PC-3 (cell line): ENCODE measurements at regions not wholly inside any gene's neighbourhood (a gene's known extent, or its start where the extent isn't known, plus 50 kb on each side); places are given as distances from the start of the nearest gene placed in this dataset.

Source experiments
- ATAC-seq: fragments of 200-7000 bp; cut with Tn5 transposase; 2 replicates; pipeline ENCODE4 v1.9.1; 2020; ENCODE audit warnings: mild to moderate bottlenecking, moderate library complexity
- BruUV-seq: library from RNA; stranded (reverse); fragments of 400-500 nt; replicated peaks from 2 replicates; lab custom pipeline; 2021; lab: Mats Ljungman, UMichigan
- CTCF ChIA-PET: fragments of 300-600 bp; sonication (Branson Sonifier 250); formaldehyde crosslinking; loops from one replicate; lab custom pipeline; 2022; ENCODE audit warnings: antibody characterized with exemption; lab: Charles Lee
- POLR2A ChIA-PET: fragments of 300-600 bp; sonication (Branson Sonifier 250); formaldehyde crosslinking; loops from one replicate; lab custom pipeline; 2022; ENCODE audit warnings: antibody characterized with exemption; ENCODE audit not compliant: unreplicated experiment; lab: Charles Lee
- DNase-seq: peaks from one replicate; pipeline ENCODE4 v3.0.0-alpha.2; 2015
- H2AFZ ChIP-seq: fragments of 300-600 bp; sonication (generic); 2 replicates; pipeline ENCODE4 v1.6.0; 2016; ENCODE audit warnings: antibody characterized with exemption, low read length
- H3F3A ChIP-seq: fragments of 300-600 bp; sonication (generic); one replicate; pipeline ENCODE4 v1.6.0; 2017; ENCODE audit warnings: antibody characterized with exemption, low read length, control low read depth, mild to moderate bottlenecking; ENCODE audit not compliant: unreplicated experiment
- H3K27ac ChIP-seq: fragments of 300-600 bp; sonication (generic); 2 replicates; pipeline ENCODE4 v1.5.1; 2016; ENCODE audit warnings: mild to moderate bottlenecking, low read length
- H3K27me3 ChIP-seq: fragments of 300-600 bp; sonication (generic); 2 replicates; pipeline ENCODE4 v1.6.1; 2016; ENCODE audit warnings: low read length, mixed read lengths
- H3K36me3 ChIP-seq: fragments of 300-600 bp; sonication (generic); 2 replicates; pipeline ENCODE4 v1.6.1; 2016; ENCODE audit warnings: low read depth, mixed run types, low read length, mixed read lengths
- H3K4me1 ChIP-seq: fragments of 300-600 bp; sonication (generic); 2 replicates; pipeline ENCODE4 v1.5.1; 2016; ENCODE audit warnings: low read length; ENCODE audit not compliant: insufficient read depth
- H3K4me2 ChIP-seq: fragments of 300-600 bp; sonication (generic); 2 replicates; pipeline ENCODE4 v1.6.0; 2016; ENCODE audit warnings: low read length
- H3K4me3 ChIP-seq: fragments of 300-600 bp; sonication (generic); 2 replicates; pipeline ENCODE4 v1.5.1; 2016; ENCODE audit warnings: mild to moderate bottlenecking, low read length, mixed read lengths
- H3K79me2 ChIP-seq: fragments of 300-600 bp; sonication (generic); 2 replicates; pipeline ENCODE4 v1.6.1; 2017; ENCODE audit warnings: low read length, mixed read lengths
- H3K9ac ChIP-seq: fragments of 300-600 bp; sonication (generic); 2 replicates; pipeline ENCODE4 v1.6.0; 2016; ENCODE audit warnings: mild to moderate bottlenecking, low read length
- H3K9me2 ChIP-seq: fragments of 300-600 bp; sonication (generic); replicated peaks from 2 replicates; pipeline ENCODE4 v1.6.1; 2016; ENCODE audit warnings: mixed run types, low read length, mixed read lengths
- H3K9me3 ChIP-seq: fragments of 300-600 bp; sonication (generic); 2 replicates; pipeline ENCODE4 v1.6.1; 2016; ENCODE audit warnings: low read length, mixed read lengths
- H4K20me1 ChIP-seq: fragments of 300-600 bp; sonication (generic); 2 replicates; pipeline ENCODE4 v1.6.1; 2016; ENCODE audit warnings: low read length, mixed read lengths
- CTCF ChIP-seq: fragments of 300-600 bp; sonication (generic); conservative IDR thresholded peaks from 2 replicates; pipeline ENCODE4 v1.5.1; 2017; ENCODE audit warnings: antibody characterized with exemption, low read depth, mild to moderate bottlenecking, low read length
- EZH2 ChIP-seq: fragments of 300-600 bp; sonication (generic); IDR thresholded peaks from one replicate; pipeline ENCODE4 v1.6.1; 2017; ENCODE audit warnings: antibody characterized with exemption, mild to moderate bottlenecking, low read length; ENCODE audit not compliant: unreplicated experiment
- EZH2phosphoT487 ChIP-seq: fragments of 300-600 bp; sonication (generic); IDR thresholded peaks from 2 replicates; pipeline ENCODE4 v1.6.1; 2018; ENCODE audit warnings: mild to moderate bottlenecking, antibody characterized with exemption, low read length, borderline replicate concordance
- intact Hi-C: fragments of 100-400 bp; cut with micrococcal nuclease; formaldehyde crosslinking; loops from 2 replicates; pipeline ENCODE4 v1.9.0; 2023

DNA sequence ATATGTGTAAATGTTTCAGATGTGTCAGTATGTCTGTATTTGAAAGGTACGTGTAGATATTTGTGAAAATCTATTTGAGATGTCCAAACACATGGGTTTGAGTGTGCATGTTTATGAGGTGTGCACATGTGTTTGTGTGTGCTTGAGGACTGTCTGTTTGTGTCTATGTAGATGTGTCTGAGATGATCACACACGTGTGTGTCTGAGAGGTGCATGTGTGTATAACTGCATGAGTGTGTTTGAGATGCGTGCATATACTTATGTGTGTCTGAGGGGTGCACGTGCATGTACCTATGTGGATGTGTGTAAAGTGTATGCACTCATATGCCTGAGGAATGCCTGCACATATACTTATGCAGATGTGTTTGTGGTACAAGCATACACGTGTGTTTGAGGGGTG is 584.4 kb downstream of the BUD13 start:
- Histone ChIP-seq H3K79me2 (no peaks in the 10 kb centered on the region), H3K36me3 (no peaks in the 10 kb centered on the region), H3K9me3 (no peaks in the 10 kb centered on the region), H3K27me3 (no peaks in the 10 kb centered on the region), H3K9ac (no peak overlapping the region), H3F3A (no peaks in the 10 kb centered on the region), H3K4me1 (no peaks in the 10 kb centered on the region), H2AFZ (no peak overlapping the region), H3K9me2 (no peaks in the 10 kb centered on the region), H3K4me2 (no peak overlapping the region), H4K20me1 (no peaks in the 10 kb centered on the region), H3K27ac (no peak overlapping the region), H3K4me3 (no peak overlapping the region)
- intact Hi-C loops, result no loop called here
- DNase-seq (no peak), ATAC-seq (no peak)
- ChIA-PET CTCF (no interaction called here), POLR2A (no interaction called here)
- TF ChIP-seq EZH2 (no peak), EZH2phosphoT487 (no peak), CTCF (no peak)
- BruUV-seq, result no TSS peak

DNA sequence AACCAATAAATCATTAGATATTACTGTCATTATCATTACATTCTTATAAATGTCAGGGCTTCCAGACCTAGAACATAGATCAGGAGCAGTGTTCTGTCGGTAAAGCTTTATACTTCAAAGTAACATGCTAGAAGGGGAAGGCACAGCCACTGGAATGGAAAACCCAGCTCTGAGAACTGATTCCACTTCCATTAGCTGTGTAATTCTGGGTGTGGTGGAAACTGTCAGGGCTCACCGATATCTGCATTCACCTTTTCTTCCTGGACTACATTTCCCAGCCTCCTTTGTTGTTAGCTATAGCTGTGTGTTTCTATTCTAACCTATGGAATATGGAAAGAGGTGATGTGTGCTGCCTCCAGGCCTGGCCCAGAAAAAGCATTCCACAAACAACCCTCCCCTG is 585.8 kb downstream of the BUD13 start:
- no peak overlapping the region for H3K9ac ChIP-seq
- H3K9me3 ChIP-seq, result no peaks in the 10 kb centered on the region
- no peaks in the 10 kb centered on the region for H3K27me3 ChIP-seq
- DNase-seq (no peak), ATAC-seq (no peak)
- BruUV-seq, result no TSS peak
- ChIA-PET POLR2A (no interaction called here), CTCF (no interaction called here)
- no peaks in the 10 kb centered on the region for H4K20me1 ChIP-seq
- intact Hi-C loops, result no loop called here
- no peak overlapping the region for H2AFZ ChIP-seq
- no peak overlapping the region for H3K4me2 ChIP-seq
- H3K4me1 ChIP-seq, result no peaks in the 10 kb centered on the region
- H3K4me3 ChIP-seq, result no peak overlapping the region
- H3K79me2 ChIP-seq, result no peaks in the 10 kb centered on the region
- H3K27ac ChIP-seq, result no peak overlapping the region
- TF ChIP-seq EZH2 (no peak), CTCF (no peak)
- no peaks in the 10 kb centered on the region for H3K9me2 ChIP-seq
- no peaks in the 10 kb centered on the region for H3K36me3 ChIP-seq
- H3F3A ChIP-seq, result no peaks in the 10 kb centered on the region

DNA sequence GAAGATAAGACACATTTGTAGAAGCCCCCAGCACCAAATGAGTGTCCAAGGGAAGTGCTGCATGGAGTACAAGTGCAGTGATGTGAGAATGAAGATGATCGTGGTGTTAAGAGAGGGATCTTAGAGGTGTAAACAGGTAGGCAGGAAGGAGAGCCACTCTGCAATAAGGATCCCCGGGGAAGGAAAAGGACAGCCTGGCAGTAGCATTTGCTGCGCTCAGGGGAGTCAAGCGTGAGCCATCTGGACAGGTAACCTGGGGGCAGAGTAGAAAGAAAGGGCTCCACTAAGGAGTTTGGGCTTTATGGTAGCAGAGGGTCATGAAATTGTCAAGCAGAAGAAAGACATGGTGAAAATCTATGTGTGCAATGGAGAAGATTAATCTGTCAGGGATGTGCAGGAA is 587.2 kb downstream of the BUD13 start:
- ChIA-PET CTCF (no interaction called here), POLR2A (no interaction called here)
- Histone ChIP-seq H3K9me2 (no peaks in the 10 kb centered on the region), H3K79me2 (no peaks in the 10 kb centered on the region), H3K4me1 (no peaks in the 10 kb centered on the region), H2AFZ (no peak overlapping the region), H3K27ac (no peak overlapping the region), H3K4me3 (no peak overlapping the region), H3K36me3 (no peaks in the 10 kb centered on the region), H3K9me3 (no peaks in the 10 kb centered on the region), H3K27me3 (no peaks in the 10 kb centered on the region), H3K4me2 (no peak overlapping the region), H4K20me1 (no peaks in the 10 kb centered on the region), H3F3A (no peaks in the 10 kb centered on the region), H3K9ac (no peak overlapping the region)
- TF ChIP-seq EZH2 (no peak), EZH2phosphoT487 (no peak), CTCF (no peak)
- no peak for ATAC-seq
- intact Hi-C loops, result no loop called here
- DNase-seq, result no peak
- no TSS peak for BruUV-seq
